HG03469 (cell line): ENCODE measurements at regions not wholly inside any gene's neighbourhood (a gene's known extent, or its start where the extent isn't known, plus 50 kb on each side); places are given as distances from the start of the nearest gene placed in this dataset.
"Not testable (repeated sequence)": the region's sequence is repeated elsewhere in the genome, so short reads cannot be mapped to it uniquely, and the experiment has no call there.

Source experiments
- ATAC-seq: cut with Tn5 transposase; IDR thresholded peaks from one replicate; pipeline ENCODE4 v1.9.1; 2021; ENCODE audit warnings: mild to moderate bottlenecking, moderate library complexity, moderate number of reproducible peaks; ENCODE audit not compliant: unreplicated experiment

DNA sequence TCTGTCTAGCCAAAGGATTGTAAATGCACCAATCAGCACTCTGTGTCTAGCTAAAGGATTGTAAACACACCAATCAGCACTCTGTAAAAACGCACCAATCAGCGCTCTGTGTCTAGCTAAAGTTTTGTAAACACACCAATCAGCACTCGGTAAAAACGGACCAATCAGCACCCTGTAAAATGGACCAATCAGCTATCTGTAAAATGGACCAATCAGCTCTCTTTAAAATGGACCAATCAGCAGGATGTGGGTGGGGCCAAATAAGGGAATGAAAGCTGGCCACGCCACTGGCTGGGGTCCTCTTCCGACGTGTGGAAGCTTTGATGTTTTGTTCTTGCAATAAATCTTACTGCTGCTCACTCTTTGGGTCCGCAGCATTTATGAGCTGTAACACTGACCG lies 151.1 kb upstream of the SPTLC3 start:
- not testable (repeated sequence) for ATAC-seq

DNA sequence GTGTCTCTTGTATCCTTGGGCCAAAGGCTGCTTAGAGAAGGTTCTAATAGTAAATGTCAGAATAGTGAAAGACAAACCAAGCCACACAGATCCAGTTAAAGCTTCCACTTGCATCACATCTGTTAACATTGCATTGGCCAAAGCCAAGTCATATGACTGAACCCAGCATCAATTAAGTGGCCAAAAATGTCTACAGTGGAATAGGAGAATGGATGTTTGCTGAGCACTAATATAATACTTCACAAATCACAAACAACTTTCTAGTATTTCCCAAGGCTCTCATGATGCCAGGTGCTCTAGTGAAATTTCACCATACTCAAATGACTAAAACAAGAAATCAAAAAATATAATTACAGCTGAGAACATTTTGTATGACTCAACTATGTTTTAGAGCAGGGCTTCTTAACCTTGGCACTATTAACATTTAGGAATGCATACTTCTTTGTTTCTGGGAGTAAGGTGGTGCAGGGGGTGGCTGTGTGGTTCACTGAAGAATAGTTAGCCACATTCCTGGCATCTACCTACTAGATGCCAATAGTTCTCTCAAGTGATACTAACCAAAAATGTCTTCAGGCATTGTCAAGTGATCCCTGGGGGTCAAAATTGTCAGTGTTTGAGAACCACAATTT lies 148.0 kb upstream of the SPTLC3 start:
- no peak for ATAC-seq

DNA sequence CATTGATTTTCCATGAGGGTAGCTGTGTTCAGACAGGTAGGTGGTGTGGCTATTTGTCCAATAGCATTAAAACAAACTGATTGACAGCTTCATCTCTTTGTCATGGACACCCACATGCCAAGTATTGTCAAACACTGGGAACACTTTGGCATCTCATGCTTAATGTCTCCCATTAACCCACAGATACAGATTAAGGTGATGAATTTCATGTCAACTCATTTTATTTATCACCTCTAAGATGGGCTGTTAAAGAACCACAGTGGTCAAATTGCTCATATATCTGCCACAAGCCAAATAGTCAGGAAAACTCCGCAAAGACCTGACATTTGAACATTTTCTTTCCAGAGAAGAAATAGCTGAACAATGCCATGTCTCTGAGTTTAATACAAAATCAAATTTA lies 139.1 kb upstream of the SPTLC3 start:
- ATAC-seq = no peak

DNA sequence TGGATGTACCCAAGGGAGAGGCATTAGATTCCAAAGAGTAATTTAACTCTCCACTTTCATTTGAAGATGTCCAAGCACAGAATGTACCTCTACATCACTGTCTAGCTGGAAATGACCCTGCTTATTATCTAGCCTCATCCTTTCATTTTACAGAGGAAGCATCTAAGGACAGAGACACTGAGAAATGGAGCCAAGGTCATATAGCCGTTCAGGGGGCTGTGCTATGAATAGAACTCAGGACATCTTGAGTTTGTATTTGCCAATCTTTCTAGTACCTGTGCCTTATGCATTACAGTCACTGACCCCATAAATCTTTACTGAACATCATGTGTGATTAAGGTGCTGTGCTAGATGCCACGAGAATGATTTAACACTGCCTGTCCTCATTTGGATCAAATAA lies 138.2 kb upstream of the SPTLC3 start:
- no peak for ATAC-seq

DNA sequence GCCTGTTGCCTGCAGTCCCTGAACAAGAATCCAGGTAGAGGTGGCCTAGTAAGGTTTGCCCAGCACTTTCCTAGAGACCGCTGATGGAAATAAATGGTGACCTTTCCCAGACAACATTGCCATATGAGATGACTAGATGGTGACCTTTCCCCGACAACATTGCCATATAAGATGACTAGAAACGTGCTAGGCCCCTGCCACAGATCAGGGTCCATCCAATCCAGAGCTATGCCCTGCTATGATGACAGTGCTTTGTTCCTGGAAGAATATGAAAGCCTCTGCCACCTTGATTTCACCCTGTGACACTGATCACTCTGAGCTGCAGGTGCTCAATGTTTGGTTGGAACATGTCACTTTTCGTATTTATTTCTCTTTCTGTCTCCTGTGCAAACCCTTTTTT lies 133.8 kb upstream of the SPTLC3 start:
- no peak for ATAC-seq

DNA sequence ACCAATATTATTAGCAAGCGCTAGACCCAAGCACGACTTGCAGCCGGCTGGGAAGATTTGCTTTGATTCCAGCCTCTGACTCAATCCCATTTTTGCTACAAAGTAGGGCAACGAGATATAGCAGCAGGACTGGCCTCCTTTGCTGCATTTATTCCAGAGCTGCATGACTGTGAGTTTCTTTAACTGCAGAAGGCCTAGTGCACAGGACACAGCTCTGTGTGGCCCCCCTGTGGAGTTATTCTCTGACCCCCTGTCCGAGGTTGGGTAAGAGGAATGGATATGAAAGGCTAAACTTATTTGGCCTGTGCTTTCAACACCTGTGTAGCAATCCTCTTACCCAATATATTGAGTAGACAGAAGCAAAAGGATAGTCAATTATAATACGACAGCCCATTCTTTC lies 133.3 kb upstream of the SPTLC3 start:
- ATAC-seq = no peak

DNA sequence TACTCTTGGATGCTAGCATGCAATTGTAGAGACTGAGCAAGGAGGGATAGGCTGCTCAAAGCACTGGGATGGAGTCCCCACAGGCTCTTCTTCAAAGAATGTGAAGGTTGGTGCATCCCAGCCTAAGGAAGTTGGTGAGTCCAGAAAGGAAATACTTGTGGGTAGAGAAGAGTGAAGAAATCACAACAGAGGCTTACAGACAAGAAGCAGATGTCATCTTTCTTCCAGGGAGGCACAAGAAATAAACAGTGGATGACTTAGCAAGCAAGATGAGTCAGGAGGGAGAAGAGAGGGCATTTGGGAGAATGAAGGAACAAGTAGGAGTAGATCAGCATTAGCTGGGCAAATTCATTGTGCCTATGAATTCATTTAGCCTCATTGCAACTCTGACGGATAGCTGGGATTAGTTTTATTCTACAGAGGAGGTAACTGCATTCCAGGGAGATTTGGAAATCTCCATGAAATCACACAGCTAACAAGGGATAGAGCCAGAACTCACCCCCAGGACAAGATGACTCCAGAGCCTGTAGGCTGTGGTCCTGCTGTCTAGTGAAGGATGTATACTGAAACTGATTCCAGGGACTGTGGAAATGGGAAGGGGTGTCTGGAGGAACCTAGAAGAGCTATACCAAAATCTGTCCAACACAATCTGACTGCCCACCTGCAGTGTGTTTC lies 125.8 kb upstream of the SPTLC3 start:
- ATAC-seq = no peak

DNA sequence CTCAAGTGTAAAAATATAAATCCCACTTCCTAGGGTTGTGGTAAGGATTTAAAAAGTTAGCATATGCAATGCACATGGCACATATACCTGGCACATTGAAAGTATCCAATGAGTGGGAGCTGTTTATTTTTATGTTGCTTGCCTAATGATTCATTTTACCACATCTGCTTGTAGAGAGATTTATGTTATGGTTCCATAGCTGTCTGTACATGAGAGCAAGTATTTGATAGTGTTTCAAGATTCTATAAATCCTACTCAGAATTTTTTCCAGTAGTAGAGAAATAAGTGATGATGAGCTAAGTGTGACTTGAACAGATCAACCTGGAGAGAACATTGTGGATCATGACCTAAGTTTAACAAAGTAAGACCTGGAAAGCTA lies 125.3 kb upstream of the SPTLC3 start:
- ATAC-seq = no peak

DNA sequence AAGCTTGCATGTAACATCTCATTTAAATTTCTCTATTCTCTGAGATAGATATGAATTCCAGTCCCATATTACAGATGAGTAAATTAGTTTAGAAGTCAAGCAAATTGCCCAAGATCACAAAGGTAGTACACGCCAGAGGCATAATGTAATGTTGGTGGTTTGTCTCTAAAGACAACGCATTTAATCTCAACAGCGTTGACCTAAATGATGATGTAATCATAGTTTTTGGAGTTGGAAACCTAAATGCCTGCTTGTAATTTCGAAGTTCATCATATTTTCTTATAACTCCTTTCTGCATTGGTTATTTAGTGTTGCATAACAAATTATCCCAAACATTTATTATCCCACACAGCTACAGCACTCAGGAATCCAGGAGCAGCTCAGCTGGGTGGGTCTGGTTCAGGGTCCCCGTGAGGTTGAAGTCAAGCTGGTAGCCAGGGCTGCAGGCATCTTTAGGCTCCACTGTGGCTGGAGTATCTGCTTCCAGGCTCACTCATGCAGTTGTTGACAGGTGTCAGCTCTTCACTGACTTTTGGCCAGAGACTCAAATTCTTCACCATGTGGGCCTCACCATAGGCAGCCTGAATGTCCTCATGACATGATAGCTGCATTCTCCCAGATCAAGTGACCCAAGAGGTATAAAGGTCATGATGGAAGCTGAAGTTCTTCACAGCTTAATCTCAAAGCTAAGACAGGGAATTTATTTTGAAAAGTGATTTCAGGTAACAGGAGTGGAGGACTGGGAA lies 122.0 kb upstream of the SPTLC3 start:
- no peak for ATAC-seq

DNA sequence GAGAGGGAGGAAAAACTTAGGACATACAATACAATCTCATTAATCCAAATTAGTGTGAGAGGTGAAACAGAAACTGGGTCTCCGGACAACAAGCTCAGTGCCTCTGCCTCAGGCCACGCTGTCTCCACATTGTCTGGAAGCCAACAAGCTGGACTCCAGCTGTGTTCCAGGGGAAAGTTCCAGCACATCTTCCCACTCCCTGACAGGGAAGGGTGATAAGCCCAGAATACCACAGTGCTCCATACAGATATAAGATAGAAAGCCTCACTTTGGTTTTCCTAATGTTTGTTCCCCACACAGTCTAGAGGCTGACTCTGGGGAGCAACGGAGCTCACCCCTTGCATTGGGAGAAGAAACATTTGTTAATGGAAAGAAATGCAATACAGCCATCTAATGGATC lies 117.1 kb upstream of the SPTLC3 start:
- ATAC-seq = no peak

DNA sequence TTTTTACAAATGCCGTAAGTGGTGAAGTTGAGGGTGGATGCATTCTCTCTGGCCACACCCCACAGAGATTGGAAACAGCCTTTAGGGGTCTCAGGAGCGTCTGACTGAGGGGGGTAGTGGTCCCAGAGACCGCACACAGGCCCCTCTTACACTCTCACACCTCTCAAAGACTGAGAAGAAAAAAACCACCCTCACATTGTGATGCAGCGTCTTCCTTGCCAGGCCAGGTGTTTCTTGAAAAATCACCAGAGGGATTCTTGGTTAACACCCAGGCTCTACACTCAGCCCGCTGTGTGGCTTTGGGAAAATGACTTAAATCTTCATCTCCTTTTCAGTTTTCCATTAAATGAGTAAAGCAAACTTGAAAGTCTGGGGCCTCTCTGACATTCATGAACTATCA lies 115.8 kb upstream of the SPTLC3 start:
- no peak for ATAC-seq

DNA sequence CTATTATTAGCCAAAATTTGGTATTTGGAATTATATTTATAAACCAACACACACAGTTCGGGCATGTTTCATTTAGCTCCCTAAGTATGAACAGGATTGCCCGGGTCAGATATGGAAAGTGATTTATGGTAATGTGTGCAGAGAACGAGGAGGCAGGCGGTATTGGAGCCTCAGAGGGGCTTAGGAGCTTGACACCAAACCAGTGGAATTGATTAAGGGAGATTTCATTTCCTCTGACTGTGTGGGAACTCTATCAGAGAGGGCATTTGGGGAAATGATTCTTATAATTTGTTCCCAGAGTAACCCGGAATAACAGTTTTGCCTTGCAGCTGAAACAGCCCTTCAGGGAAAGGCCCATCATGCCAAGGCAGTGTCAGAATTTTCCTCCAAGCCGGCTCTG lies 115.1 kb upstream of the SPTLC3 start:
- ATAC-seq = no peak

DNA sequence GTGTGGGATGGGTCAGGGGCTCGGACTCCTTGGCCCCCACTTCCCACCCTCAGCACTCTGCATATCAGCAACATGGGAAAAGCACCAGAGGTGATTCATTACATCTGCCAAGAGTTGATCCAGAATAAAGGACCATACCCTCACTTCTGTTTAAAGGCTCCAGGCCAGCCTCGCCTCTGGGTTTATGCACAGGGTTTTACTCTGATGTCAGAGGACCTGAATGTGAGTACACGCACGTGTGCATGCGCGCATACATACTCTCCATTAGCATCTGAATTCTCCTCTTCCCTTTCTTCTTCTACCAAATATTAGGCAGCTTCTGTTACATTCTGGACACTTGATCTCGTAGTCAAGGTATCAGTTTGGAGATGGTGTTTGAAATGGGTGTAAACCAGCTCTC lies 114.7 kb upstream of the SPTLC3 start:
- no peak for ATAC-seq

DNA sequence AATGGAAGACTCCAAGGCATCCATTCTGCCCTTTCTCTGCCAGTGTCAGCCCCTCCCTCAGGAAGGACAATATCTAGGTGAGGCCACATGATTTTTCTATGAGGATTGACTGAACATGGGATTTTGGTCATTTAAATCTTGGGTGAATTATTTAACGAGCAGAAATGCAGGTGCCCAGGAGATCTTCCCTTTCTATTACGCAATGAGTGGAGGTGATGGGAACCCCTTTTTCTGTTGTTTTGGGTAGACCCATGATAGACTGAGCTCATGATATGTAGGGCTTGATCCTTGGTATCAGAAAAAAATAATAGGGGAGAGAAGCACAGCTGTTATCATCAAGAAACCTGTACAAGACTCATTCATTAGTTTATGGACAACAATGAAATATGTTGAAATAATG lies 112.6 kb upstream of the SPTLC3 start:
- ATAC-seq = no peak

DNA sequence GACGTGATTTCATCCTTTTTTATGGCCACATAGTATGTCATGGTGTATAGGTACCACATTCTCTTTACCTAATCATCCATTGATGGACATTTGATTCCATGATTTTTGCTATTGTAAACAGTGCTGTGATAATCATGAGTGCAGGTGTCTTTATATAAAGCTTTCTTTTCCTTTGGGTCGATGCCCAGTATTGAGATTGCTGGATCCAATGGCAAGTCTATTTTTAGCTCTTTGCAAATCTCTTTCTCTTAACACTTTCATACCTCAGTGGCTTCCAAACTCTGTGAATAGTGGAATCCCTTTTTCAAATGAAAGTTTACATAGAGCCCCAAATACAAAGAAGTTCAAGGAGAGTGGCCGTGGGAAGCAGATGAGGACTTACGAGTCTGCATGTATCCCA lies 105.8 kb upstream of the SPTLC3 start:
- ATAC-seq = no peak

DNA sequence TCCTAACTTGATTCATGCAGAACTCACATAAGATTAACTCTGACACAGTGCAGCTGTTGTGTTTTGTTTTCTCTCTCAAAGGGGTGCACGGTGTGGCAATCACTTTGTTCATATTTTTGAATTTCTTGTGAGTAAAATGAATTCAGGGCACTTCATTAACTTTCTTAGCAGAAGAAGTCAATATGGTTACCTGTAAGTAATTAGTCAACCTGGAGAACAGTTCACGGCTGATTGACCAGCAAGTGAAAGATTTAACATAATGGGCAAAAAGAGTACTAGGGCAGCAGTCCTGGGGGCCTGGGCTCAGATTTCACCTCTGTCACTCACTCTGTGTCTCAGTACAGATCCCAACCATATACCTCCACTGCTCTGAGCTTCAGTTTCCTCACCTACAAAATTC lies 102.4 kb upstream of the SPTLC3 start:
- no peak for ATAC-seq

DNA sequence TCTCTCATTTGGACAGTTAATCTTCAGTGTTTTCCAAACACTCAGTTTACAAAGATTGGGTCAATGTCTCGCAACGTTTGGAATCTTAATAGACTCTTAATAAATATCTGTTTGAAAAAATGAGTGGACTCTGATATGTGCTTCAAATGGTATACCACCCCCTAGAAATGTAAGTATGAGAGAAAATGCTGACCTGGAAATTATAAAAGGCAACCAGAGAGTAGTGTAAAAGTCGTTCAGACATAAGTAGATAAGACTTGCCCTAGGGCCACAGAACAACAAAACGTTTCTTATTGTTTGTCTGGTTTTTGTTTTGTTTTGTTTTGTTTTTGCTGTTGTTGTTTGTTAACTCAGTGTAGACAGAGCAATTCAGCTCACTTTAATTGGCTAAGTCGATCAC lies 97.4 kb upstream of the SPTLC3 start:
- no peak for ATAC-seq

DNA sequence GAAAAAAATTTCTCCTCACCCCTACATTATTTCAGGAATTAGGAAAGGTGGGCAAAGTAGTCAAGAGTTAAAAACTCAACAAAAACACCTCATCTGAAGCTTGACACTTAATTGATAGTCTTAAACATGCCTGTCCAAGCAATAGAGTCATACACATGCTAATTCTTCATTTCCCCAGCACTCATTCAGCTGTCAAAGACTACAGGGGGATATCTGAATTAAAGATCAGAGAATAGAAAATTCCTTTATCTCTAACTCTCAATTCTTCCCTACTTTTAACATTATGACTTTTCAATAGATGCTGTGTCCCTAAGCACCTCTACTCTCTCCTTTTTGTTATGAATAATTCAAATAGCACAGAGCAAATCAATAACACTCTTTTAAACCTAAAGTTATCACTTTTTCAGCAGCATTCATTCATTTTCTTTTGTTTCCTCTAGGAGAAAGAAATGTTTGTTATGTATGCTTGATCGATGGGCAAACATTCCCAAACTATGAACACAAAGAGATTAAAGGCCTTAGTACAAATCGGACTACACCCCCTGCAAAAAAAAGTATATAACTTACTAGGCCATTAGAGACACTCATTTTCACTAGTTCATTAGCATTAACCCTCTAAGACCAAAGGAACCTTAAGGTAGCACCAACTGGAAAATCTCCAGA lies 94.9 kb upstream of the SPTLC3 start:
- no peak for ATAC-seq

DNA sequence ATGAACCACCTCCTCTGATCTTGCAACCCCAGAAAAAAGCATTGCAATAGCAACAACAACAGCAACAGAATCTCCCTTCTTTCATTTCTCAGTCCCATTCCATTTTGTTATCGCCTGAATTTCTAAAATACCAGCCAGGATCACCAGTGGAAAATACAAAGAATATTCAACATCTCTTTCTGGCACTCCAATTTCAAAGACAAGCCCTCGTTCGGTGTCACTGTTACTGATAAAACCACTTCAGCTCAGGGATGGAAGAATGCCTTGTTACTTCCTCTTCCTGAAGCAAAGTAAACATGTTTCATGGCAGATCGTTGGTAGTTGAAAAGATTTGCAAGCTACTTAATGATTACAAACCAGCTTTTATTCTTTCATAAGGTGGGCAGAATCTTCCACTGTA lies 94.0 kb upstream of the SPTLC3 start:
- no peak for ATAC-seq

DNA sequence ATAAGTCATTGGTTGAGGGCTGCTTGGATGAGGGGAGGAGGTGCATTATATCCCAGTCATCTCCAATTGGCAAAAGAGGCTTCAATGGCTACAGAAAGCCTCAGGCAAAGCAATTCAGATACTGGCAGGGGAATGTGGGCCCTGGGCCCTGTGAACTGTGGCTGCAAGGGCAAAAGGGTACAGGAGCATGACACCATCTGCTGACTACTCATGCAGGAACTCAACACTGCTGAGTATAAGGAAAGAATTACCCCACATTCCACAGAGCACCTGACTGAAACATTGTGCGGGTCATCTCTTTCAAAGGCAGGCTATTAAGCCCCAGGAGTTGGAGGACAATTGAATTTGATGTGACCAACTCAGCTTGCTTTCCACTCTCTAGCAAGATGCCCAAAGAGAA lies 92.1 kb upstream of the SPTLC3 start:
- no peak for ATAC-seq

DNA sequence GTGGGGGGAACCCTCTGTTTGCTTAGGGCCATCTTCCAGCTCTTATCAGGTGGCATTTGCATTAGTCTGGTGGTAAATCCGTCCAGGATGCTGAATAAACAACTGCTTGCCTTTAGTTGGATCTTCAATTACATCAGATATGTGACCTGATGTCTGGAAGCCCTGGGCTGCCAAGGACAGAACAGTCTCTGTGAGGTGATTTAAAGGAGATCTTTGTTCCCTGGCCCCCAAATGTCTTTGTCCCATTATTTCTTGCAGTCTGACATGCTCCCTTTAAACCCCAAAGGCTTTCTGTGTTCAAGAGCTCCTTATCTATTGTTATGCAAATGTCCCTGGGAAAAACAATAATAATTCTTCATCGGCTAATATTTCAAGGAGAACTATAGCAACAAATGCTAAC lies 84.6 kb upstream of the SPTLC3 start:
- ATAC-seq = no peak

DNA sequence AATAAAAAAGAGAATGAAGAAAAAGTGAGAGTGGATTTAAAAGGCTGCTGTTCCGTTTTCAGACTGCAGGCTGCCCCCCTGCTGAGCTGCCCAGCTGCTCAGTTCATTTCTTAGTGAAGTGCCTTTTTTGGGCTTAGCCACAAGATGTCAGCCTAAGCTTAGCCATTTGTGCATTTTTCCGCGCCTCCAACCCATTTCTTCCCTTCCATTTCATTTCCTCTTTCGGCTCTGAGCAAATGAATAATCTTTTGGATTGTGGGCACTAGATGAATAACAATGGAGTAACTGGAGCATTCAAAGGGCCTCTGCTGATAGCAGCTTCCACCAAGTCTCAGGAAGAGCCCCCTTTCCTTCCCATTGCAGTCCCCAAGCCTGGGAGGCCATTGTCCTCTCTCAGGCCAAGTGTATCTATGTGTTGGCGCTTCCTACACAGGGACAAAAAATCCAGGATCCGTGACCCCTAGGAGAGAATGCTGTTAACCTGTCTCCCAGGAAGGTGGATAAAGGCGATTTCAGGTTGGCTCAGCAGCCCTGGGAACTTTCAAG lies 83.5 kb upstream of the SPTLC3 start:
- peak; percentile 96 for ATAC-seq
